PFSK-1 (cell line): ENCODE measurements at regions not wholly inside any gene's neighbourhood (a gene's known extent, or its start where the extent isn't known, plus 50 kb on each side); places are given as distances from the start of the nearest gene placed in this dataset.

Source experiments
- FOXP2 ChIP-seq: optimal IDR thresholded peaks from 2 replicates; pipeline ENCODE3; 2011; ENCODE audit warnings: borderline replicate concordance, control low read depth, inconsistent platforms; ENCODE audit not compliant: insufficient read depth; ENCODE audit errors: extremely low read length, extremely low read depth
- POLR2AphosphoS5 ChIP-seq: IDR thresholded peaks from 2 replicates; pipeline ENCODE4 v1.6.1; 2012; ENCODE audit warnings: low read depth, mild to moderate bottlenecking, control low read depth, low read length, moderate library complexity
- REST ChIP-seq, 2 experiments: IDR thresholded peaks; 2 replicates each; pipeline versions ENCODE4 v1.6.1 to v1.8.0; 2011 to 2012; ENCODE audit warnings: low read depth in 2 of 2, low read length in 2 of 2, control low read depth in 1 of 2, inconsistent platforms in 1 of 2, mild to moderate bottlenecking in 1 of 2, moderate library complexity in 1 of 2; ENCODE audit not compliant: insufficient read depth in 1 of 2
- SIN3A ChIP-seq: IDR thresholded peaks from 2 replicates; pipeline ENCODE4 v1.6.1; 2012; ENCODE audit warnings: mild to moderate bottlenecking, low read length, moderate library complexity, borderline replicate concordance; ENCODE audit not compliant: insufficient read depth
- TAF1 ChIP-seq: IDR thresholded peaks from 2 replicates; pipeline ENCODE4 v1.6.1; 2012; ENCODE audit warnings: low read length, control low read depth, borderline replicate concordance; ENCODE audit not compliant: insufficient read depth

GRCh38 chr6:82818727-82819126, 246.9 kb downstream of the UBE3D start:
- TF ChIP-seq REST (IDR thresholded peaks at IDR 0.05; ENCODE audit: insufficient read depth in 1 of 2, low read depth in 2 of 2, low read length in 2 of 2) (no peak), POLR2AphosphoS5 (no peak), TAF1 (no peak), SIN3A (no peak), FOXP2 (no peak)
